Mucosa of descending colon (tissue), 3 donors: ENCODE measurements at regions not wholly inside any gene's neighbourhood (a gene's known extent, or its start where the extent isn't known, plus 50 kb on each side); places are given as distances from the start of the nearest gene placed in this dataset.

Experiments used
- ATAC-seq: fragments of 200-7000 bp; cut with Tn5 transposase; one replicate; pipeline ENCODE4 v1.9.1; 2020; ENCODE audit warnings: mild to moderate bottlenecking, moderate library complexity
- DNase-seq, 3 donors: peaks; one replicate each; pipeline ENCODE4 v3.0.0-alpha.2; 2020
- H3K36me3 ChIP-seq: fragments of 200-600 bp; one replicate; pipeline ENCODE4 v1.8.0; 2021; ENCODE audit warnings: low read depth, mild to moderate bottlenecking
- H3K4me1 ChIP-seq: fragments of 200-600 bp; one replicate; pipeline ENCODE4 v1.8.0; 2021; ENCODE audit warnings: low read depth, mild to moderate bottlenecking
- H3K4me3 ChIP-seq: fragments of 200-600 bp; one replicate; pipeline ENCODE4 v1.8.0; 2021; ENCODE audit warnings: mild to moderate bottlenecking
- H3K9me3 ChIP-seq: fragments of 200-600 bp; one replicate; pipeline ENCODE4 v1.8.0; 2021; ENCODE audit warnings: mild to moderate bottlenecking
- intact Hi-C, 2 donors: fragments of 100-400 bp; cut with DNase I in 1 of 2; cut with micrococcal nuclease in 1 of 2; formaldehyde crosslinking; loops; one replicate each; pipeline versions ENCODE4 v1.11.0 to v1.11.1; 2022; cut with DNase I, micrococcal nuclease
- TF ChIP-seq, protein P1 (sequence below): fragments of 200-600 bp; IDR thresholded peaks from one replicate; pipeline ENCODE4 v1.8.0; 2022; ENCODE audit warnings: antibody characterized with exemption, mild to moderate bottlenecking
- donor health status: DM: no; HTN: no; CAD: no; lungs with moderate emphysema.
- donor health status: DM: no; HTN: no; CAD: no.
- donor health status: DM: no; HTN: yes; CAD: no.

DNA sequence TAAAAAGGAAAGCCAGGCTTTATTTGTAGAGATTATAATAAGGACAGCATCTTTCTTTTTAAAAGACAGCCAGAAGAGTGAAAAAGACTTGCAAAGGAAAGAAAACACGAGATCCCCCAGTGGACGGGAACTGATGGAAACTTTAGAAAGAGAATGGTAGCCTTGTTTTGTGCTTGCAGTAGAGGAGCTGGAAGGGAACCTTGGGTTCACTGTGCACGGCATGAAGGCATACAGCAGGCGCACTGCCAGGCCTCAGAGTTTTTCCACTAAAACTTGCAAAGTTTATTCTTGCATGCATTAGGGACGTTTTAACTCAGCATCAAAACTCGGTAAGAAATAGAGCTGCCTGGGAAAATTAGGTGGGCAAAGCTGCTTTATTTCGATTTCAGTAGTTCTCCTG, 248.6 kb downstream of the IRX1 start:
- ATAC-seq (no peak), DNase-seq (no peak)
- H3K4me1 ChIP-seq = no peaks in the 10 kb centered on the region
- peaks cover 15% of the 10 kb centered on the region for H3K9me3 ChIP-seq
- H3K4me3 ChIP-seq = no peak overlapping the region
- no peaks in the 10 kb centered on the region for H3K36me3 ChIP-seq
- TF ChIP-seq, protein P1, sequence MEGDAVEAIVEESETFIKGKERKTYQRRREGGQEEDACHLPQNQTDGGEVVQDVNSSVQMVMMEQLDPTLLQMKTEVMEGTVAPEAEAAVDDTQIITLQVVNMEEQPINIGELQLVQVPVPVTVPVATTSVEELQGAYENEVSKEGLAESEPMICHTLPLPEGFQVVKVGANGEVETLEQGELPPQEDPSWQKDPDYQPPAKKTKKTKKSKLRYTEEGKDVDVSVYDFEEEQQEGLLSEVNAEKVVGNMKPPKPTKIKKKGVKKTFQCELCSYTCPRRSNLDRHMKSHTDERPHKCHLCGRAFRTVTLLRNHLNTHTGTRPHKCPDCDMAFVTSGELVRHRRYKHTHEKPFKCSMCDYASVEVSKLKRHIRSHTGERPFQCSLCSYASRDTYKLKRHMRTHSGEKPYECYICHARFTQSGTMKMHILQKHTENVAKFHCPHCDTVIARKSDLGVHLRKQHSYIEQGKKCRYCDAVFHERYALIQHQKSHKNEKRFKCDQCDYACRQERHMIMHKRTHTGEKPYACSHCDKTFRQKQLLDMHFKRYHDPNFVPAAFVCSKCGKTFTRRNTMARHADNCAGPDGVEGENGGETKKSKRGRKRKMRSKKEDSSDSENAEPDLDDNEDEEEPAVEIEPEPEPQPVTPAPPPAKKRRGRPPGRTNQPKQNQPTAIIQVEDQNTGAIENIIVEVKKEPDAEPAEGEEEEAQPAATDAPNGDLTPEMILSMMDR = no peak
- intact Hi-C loops = no loop called here

DNA sequence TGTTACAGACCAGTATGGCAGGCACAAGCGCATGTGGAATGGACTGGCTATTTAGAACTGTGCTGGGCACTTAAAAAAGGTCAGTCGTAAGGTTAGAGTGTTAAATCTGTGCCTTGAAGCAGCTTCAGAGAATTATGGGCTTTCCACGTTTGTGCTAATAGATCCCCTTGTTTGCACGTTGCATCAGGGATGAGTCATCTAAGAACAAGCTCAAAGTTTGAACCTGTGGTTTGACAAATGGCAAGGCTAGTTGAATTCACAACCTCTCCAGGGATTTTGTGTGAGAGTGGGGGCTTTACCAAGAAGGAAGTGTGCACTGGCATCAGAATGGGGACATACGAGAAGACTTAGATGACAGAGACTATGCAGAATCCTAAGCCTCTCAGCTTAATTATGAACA, 249.6 kb downstream of the IRX1 start:
- H3K36me3 ChIP-seq = no peaks in the 10 kb centered on the region
- no peaks in the 10 kb centered on the region for H3K4me1 ChIP-seq
- DNase-seq (no peak), ATAC-seq (no peak)
- H3K4me3 ChIP-seq = no peak overlapping the region
- TF ChIP-seq, protein P1 = no peak
- intact Hi-C loops = no loop called here
- peaks cover 17% of the 10 kb centered on the region for H3K9me3 ChIP-seq

DNA sequence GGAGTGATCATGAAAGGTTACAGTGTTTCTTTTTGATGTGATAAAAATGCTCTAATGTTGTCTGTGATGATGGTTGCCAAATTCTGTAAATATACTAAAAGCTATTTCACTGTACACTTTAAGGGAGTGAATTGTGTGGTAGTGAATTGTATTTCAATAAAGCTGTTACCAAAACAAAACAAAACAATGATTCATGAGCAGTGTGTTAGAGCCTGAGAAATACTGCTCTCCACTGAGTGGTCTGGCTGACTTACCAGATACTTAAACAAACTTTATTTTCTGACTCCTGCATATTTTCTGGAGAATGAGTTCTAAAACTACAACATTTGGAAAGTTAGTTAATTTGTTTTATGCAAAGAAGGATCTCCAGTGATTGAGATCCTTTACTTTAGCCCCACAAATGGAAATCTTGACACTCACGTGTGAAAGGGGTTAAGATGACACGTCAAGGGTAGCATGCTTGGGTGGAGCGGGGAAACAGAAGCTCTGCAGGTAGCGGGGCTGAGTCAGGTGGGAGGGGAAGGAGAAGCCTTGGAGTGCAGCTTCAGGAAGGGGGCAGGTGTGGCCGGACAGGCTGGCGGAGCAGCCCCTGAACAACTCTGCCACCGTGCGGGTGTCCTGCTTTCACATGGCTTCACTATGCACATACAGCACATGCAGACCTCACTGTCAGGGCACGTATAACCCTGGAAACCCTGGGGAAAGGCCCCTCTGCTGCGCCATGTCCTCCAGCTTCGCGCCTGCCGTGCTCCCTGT, 256.7 kb downstream of the IRX1 start:
- Histone ChIP-seq H3K9me3 (peaks cover 3% of the 10 kb centered on the region), H3K36me3 (no peaks in the 10 kb centered on the region), H3K4me3 (no peak overlapping the region), H3K4me1 (no peaks in the 10 kb centered on the region)
- TF ChIP-seq, protein P1 = no peak
- no peak for DNase-seq
- intact Hi-C loops = no loop called here
- ATAC-seq = no peak

DNA sequence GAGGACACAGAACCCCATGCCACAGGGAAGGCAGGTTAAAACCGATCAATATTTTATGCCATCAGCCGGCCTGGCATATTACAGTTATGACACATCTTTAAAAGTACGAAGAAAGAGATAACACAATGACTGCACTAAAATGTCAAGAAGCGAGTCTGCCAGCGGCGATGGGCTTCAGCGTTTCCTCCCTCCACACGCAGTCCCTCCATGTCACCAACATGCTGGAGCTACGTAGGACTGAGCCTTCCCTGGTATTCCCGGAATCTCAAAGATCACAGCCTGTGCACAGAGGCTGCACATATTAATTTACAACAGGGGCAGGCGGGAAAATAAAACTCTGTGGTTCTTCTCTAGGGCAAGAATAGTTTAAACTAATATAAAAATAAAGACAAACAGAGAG, 257.7 kb downstream of the IRX1 start:
- no peak overlapping the region for H3K4me3 ChIP-seq
- no peaks in the 10 kb centered on the region for H3K36me3 ChIP-seq
- intact Hi-C loops = no loop called here
- no peaks in the 10 kb centered on the region for H3K4me1 ChIP-seq
- peaks cover 3% of the 10 kb centered on the region for H3K9me3 ChIP-seq
- no peak for ATAC-seq
- TF ChIP-seq, protein P1 = no peak
- no peak for DNase-seq

DNA sequence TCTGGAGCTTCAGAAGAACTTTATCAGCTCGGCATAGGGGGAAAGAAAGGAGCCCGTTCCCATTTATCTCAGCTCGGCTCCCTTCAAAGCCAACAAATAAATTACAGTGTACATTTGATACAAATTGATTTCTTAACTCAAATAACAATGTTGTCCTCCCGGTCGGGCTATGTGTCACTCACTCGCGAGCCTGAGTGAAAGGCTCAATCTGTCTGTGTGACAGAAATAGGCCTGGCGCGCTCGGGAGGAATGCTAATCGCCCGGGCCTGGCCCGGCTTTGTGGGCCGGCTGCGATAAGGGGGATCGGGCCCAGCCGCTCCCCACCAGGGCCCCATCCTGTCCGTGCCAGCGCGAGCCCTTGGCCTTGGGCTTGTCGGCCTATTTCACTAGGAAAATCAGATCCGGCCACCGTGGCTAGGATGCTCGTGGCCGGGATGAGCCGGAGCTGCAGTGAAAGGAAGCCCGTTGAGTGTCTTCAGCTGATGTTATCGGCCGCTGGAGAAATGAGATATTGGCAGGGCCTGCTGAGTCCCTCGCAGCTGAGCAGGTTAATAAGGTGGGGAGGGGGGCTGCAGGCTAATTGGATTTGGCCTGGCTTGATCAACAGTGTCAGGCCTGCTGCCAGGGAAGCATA, 258.7 kb downstream of the IRX1 start:
- no peaks in the 10 kb centered on the region for H3K4me1 ChIP-seq
- H3K36me3 ChIP-seq = no peaks in the 10 kb centered on the region
- TF ChIP-seq, protein P1 = no peak
- no peak for ATAC-seq
- DNase-seq = no peak
- H3K4me3 ChIP-seq = no peak overlapping the region
- H3K9me3 ChIP-seq = peaks cover 3% of the 10 kb centered on the region
- intact Hi-C loops = no loop called here
